HG03135 (cell line): ENCODE measurements at regions not wholly inside any gene's neighbourhood (a gene's known extent, or its start where the extent isn't known, plus 50 kb on each side); places are given as distances from the start of the nearest gene placed in this dataset.
"Not testable (repeated sequence)": the region's sequence is repeated elsewhere in the genome, so short reads cannot be mapped to it uniquely, and the experiment has no call there.

Experiments
- ATAC-seq: cut with Tn5 transposase; IDR thresholded peaks from one replicate; pipeline ENCODE4 v1.9.1; 2021; ENCODE audit warnings: mild to moderate bottlenecking, moderate library complexity; ENCODE audit not compliant: unreplicated experiment

DNA sequence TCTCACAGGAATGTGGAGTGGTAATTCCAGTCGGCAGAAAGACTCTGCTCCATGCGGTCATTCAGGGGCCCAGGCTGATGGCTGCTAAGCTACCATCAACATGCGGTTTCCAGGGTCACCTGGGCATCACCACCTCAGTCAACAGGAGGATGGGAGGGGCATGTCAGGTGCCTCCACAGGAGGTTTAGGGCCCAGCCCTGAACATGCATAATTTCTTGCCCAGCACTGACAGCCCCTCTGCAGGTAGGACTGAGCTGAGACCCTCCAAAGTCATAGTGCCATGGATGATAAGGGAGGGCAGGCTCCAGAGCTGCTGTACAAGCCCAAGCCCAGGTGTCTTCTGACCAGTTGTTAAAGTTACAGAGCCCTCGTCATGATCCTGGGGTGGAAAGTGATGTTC lies 244.0 kb upstream of the SFSWAP start:
- ATAC-seq = no peak

DNA sequence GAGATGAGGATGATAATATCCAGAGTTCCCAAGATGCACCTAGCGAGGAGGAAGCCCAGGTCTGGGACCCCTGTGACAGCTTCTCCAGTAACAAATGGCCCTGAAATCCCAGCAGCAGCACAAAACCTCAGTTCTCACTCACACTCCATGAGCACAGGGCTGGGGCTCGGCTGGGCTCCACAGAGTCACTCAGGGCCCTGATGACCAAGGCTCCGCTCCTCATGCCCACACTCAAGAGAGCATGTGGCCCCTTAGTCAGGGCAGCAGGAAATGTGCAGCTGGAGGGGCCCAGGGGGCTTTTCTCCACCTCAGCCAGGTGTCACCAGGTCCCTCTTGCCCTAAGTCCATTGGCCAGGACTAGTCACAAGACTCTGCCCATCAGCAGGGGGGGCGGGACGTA lies 242.7 kb upstream of the SFSWAP start:
- ATAC-seq = no peak

DNA sequence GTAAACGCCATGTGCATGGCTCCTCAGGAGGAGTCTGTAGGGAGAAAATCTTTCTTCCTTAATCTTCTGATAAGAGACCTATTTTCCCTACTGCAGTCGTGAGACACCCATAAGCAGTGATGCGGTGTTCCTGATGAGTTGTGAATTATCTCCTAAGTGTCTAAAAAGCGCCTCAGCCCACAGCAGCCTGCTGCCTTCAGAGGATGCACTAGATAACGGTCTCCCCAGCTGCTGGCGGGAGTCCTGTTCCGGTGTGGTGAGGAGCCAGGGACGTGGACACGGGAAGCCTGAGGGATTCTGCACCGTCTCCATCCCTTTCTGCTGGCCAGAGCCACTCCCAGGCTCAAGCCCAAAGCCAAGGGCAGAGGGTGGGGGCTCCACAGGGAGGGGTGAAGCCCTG lies 240.9 kb upstream of the SFSWAP start:
- not testable (repeated sequence) for ATAC-seq

DNA sequence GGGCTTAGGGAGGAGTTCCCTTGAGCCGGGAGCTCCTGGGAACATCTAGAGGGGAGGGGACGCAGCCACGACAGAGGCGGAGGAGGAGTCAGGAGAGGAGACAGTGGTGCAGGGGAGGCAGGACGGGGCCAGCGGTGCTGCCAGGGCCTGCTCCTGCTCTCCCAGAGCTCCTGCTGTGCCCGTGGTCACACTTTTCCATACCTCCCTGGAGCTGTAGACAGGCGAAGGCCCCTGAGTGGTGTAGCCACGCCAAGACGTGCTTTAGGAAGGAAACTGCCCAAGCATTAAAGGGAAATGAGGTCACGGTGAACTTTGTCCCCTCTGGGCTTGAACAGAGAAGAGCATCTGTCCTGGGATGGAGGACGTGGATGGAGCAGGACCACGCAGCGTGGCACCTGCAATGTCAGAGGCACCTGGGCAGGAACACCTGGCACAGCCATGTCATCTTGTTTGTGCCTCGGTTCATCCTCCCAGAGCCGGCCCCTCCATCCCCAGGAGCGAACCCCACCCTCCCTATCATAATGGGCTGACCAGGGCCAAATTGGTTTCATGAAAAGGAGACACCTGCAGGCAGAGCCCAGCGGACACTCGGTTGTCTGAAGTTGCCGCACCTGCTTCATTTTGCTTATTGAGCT lies 239.5 kb upstream of the SFSWAP start:
- ATAC-seq = no peak

DNA sequence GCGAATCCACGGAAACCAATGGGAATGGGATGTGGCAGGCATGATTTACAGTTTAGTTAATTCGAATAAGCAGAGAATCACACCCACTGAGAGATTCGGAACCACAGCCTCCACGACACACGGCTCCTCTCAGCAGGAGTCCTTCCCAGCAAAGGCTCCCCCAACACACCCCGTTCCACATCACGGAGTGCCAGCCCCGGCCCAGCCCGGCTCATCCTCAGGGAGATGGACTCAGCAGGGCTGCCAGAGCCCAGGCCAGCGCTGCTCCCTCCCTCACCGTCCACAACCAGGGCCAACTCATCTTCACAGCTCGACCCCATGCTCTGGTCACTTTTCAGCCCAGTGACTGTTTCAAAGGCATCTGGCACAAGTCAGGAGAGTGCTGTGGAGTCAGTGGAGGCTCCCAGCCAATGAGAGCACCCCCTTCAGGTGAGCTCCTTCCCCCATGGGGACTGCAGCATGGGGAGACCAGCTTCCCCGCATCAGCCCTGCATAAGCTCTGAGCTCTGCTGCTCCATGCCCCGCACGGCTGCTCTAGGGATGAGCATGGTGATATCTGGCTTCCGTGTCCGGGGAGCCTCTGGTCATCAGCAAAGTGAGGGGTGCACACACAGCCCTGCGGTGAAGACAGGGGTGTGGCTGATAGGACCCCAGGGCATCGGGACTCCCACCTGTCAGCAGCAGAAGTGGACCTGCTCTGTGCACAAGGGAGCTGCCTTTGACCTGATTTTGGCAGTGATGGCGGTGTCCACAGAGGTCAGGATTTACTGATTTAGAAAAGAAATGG lies 238.8 kb upstream of the SFSWAP start:
- no peak for ATAC-seq

GRCh38 chr12:131473261-131473660 lies 237.6 kb upstream of the SFSWAP start:
- ATAC-seq = no peak

DNA sequence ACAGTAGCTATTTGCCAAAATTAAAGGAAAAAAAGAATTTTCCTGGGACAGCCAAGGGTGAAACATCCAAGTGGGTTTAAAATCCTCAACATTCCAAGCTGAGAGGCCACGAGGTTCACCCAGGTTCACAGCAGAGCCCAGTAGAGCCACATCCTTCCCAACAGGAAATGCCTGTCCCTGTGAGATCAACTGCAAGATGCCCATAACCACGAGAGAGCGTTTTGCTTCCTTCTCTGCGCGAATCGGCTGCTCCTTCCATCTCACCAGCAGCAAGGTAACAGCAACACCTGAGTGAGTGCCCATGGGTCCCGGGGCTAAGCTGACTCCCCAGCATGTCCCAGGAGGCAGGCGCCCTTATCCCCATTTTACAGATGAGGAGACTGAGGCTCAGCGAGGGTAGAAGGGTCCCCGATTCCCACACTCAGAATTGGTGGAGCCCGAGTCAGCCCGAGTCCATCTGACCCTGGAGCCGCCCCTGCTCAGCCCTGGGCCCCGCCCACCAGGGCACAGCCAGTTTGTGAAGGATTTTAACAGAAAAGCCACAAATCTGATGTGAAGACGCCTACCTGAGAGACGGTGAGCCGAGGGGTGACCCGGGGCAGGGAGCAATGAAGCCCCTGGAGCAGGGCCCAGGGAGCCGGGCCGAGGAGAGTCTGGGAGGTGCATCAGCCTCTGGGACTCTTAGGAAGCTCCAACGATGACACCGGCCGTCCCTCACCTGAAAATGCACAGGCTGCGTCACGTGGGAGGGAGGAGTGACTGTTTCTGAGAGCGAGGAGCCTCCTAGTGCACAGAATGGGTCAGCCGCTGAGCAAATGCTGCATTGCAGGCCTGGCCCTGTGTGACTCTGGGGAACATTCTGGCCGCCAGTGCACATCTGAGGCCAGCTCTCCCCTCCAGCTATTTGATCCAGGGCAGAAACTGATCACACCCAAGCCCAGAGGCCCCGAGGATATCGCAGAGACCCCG lies 236.9 kb upstream of the SFSWAP start:
- ATAC-seq = no peak

GRCh38 chr12:131475012-131475411 lies 235.9 kb upstream of the SFSWAP start:
- not testable (repeated sequence) for ATAC-seq

- ATAC-seq = no peak
Measured at GRCh38 chr12:131477613-131478012, 233.3 kb upstream of the SFSWAP start.

GRCh38 chr12:131478468-131478867 lies 232.4 kb upstream of the SFSWAP start:
- ATAC-seq = no peak

DNA sequence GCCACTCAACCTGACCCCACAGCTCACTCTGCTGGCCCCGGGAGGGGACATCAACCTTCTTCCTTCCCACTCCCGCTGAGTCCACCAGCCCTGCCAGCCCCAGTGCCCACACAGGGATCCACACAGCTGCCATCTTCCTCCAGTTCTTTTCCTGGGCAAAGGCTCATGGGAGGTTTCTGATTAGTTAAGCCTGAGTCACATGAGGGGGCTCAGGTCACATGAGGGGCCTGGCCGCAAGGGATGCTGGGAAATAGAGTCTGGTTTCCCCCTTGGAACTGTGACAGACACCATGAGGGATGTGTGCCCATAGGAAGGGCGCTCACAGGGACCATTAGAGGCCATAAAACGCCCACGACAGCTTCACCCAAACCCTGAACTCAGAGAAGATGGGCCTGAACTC lies 228.7 kb upstream of the SFSWAP start:
- no peak for ATAC-seq

DNA sequence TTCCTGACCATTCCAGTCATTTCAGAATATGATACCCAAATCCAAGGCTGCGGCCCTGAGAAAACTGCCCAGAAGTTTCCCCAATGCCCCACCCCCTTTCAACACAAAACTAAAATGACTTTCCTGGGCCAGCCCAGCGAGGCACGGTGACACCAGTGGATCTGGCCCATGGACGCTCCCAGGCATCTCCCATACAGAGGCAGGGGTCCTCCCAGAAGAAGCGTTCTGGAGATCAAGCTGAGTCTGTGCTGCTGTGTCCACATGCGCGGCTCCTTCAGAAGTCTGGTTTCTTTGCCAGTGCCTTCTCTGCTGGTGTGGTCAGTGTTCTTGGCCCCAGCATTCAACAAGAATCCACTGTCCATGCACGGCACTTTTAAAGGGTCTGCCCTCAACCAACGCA lies 228.2 kb upstream of the SFSWAP start:
- ATAC-seq = no peak

- ATAC-seq = no peak
Measured at GRCh38 chr12:131486451-131487230, 224.2 kb upstream of the SFSWAP start.

- no peak for ATAC-seq
Measured at GRCh38 chr12:131487388-131488124, 223.3 kb upstream of the SFSWAP start.

DNA sequence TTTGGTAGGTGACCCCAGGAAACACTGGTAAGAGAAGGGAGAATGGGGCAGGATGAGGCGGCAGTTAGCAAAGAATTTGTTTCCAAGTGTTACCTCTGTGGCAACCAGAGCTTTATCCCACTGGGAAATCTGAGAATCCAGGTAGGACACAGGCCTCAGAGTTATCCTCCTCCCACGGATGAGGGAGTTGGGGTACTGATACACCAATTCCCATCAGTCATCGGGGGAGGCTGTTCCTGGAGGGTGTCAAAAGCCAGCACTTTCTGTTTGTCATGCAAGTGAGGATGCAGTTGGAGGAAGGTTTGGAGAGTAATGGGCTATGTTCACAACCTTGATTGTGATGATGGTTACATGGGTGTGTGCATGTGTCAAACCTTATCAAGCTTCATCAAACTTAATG lies 221.2 kb upstream of the SFSWAP start:
- ATAC-seq = no peak

GRCh38 chr12:131491155-131491554 lies 219.7 kb upstream of the SFSWAP start:
- ATAC-seq = no peak

DNA sequence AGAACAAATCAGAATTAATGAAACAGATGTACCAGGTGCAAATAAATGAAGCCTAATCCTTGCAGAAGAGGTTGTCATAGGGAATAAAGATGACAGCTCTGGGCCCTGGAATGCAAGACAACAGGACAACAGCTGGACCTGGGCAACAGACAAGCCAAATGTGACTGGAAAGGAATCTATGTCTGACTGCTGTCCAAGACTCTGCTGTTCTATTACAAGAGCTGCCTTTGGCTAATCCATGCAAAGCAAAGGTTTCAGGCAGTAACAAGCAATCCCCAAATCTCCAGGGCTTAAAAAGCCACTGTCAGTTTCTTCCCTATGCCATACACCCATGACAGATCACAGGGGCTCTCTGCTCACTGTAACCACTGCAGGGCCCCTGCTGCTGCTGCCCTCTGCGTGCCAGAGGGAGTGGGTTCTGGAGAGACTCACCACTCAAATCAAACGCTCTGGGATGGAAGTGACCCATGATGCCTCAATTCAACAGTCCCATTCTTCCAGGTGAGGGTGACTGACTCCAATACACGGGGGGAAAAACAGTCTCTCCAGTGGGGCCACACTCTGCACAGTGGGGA lies 218.9 kb upstream of the SFSWAP start:
- no peak for ATAC-seq

GRCh38 chr12:131493068-131493826 lies 217.6 kb upstream of the SFSWAP start:
- no peak for ATAC-seq

GRCh38 chr12:131494216-131494615 lies 216.7 kb upstream of the SFSWAP start:
- ATAC-seq = no peak
